HepG2 (cell line): ENCODE measurements at regions not wholly inside any gene's neighbourhood (a gene's known extent, or its start where the extent isn't known, plus 50 kb on each side); places are given as distances from the start of the nearest gene placed in this dataset.
"Not testable (repeated sequence)": the region's sequence is repeated elsewhere in the genome, so short reads cannot be mapped to it uniquely, and the experiment has no call there.

Experiments
- ATAC-seq: fragments of 200-7000 bp; cut with Tn5 transposase; 3 replicates; pipeline ENCODE4 v1.9.1; 2020; ENCODE audit warnings: mild to moderate bottlenecking, moderate library complexity
- BruUV-seq: library from RNA; stranded (reverse); fragments of 400-500 nt; replicated peaks from 2 replicates; lab custom pipeline; 2021; lab: Mats Ljungman, UMichigan
- CTCF ChIA-PET: fragments of 300-600 bp; formaldehyde crosslinking; extraction: SDS; loops from one replicate; lab custom pipeline; 2021; ENCODE audit warnings: low total read pairs, inconsistent platforms, low intra/inter-chr PET ratio; lab: Yijun Ruan, JAX
- POLR2A ChIA-PET: fragments of 350-600 bp; sonication (Branson Sonifier 250); formaldehyde crosslinking; loops from one replicate; lab custom pipeline; 2020; ENCODE audit warnings: antibody characterized with exemption, inconsistent platforms; lab: Yijun Ruan, JAX
- DNase-seq: peaks from one replicate; pipeline ENCODE4 v3.0.0-alpha.2; 2015; ENCODE audit warnings: low spot score
- FAIRE-seq: peaks from 3 replicates; lab custom pipeline; 2011; peaks lifted over from hg19 to GRCh38; lab: Jason Lieb, UNC
- H2AFZ ChIP-seq: one replicate; pipeline ENCODE4 v1.6.1; 2011; ENCODE audit warnings: low read length, inconsistent platforms
- H3K27ac ChIP-seq: fragments of 300-600 bp; 3 replicates; pipeline ENCODE4 v1.8.0; 2011; ENCODE audit warnings: mixed run types, mild to moderate bottlenecking, mixed read lengths, low read length, inconsistent platforms; ENCODE audit not compliant: insufficient read depth; ENCODE audit errors: extremely low read length
- H3K27me3 ChIP-seq, 2 experiments: fragments of 200-600 bp in 1 of 2; 2 replicates in 1 of 2; 3 replicates in 1 of 2; pipeline versions ENCODE4 v1.6.0 to v1.8.0; 2011; ENCODE audit warnings: low read length in 2 of 2, mild to moderate bottlenecking in 2 of 2, moderate library complexity in 2 of 2, inconsistent platforms in 1 of 2; ENCODE audit not compliant: insufficient read depth in 2 of 2, control insufficient read depth in 1 of 2
- H3K36me3 ChIP-seq, 2 experiments: fragments of 200-600 bp in 1 of 2; replicated peaks in 1 of 2; 2 replicates in 1 of 2; 3 replicates in 1 of 2; pipeline versions ENCODE4 v1.5.1 to v1.8.0; 2011; ENCODE audit warnings: low read length in 2 of 2, inconsistent platforms in 1 of 2; ENCODE audit not compliant: insufficient read depth in 2 of 2, control insufficient read depth in 1 of 2
- H3K4me1 ChIP-seq: 2 replicates; pipeline ENCODE4 v1.5.1; 2012; ENCODE audit warnings: low read length, inconsistent platforms; ENCODE audit not compliant: insufficient read depth
- H3K4me2 ChIP-seq: 2 replicates; pipeline ENCODE4 v1.6.0; 2011; ENCODE audit warnings: low read depth, low read length, inconsistent platforms
- H3K4me3 ChIP-seq, 3 experiments: fragments of 200-600 bp in 1 of 3; sonication (generic), shearing (Covaris generic) in 1 of 3; replicated peaks in 1 of 3; 2 replicates each; pipeline ENCODE4 v1.5.1; 2011 to 2016; ENCODE audit warnings: low read length in 3 of 3, inconsistent platforms in 2 of 3, low read depth in 2 of 3, mild to moderate bottlenecking in 2 of 3, control low read depth in 1 of 3, mixed read lengths in 1 of 3; ENCODE audit not compliant: insufficient read depth in 1 of 3
- H3K79me2 ChIP-seq: one replicate; pipeline ENCODE4 v1.6.1; 2011; ENCODE audit warnings: low read length, inconsistent platforms; ENCODE audit not compliant: insufficient read depth
- H3K9ac ChIP-seq: 2 replicates; pipeline ENCODE4 v1.6.0; 2011; ENCODE audit warnings: mild to moderate bottlenecking, low read depth, low read length, inconsistent platforms; ENCODE audit not compliant: insufficient read depth
- H3K9me3 ChIP-seq: 2 replicates; pipeline ENCODE4 v1.5.1; 2012; ENCODE audit warnings: mild to moderate bottlenecking, low read length
- H4K20me1 ChIP-seq: 2 replicates; pipeline ENCODE4 v1.6.0; 2011; ENCODE audit warnings: inconsistent platforms, mild to moderate bottlenecking, low read length, moderate library complexity; ENCODE audit not compliant: insufficient read depth
- ATAD3A ChIP-seq: sonication (generic); formaldehyde crosslinking; IDR thresholded peaks from 2 replicates; pipeline ENCODE4 v1.4.0; 2020; ENCODE audit warnings: missing genetic modification reagents
- DMTF1 ChIP-seq: sonication (generic); formaldehyde crosslinking; IDR thresholded peaks from 2 replicates; pipeline ENCODE4 v1.4.0; 2020; ENCODE audit warnings: mild to moderate bottlenecking, missing genetic modification reagents
- RNF219 ChIP-seq: sonication (generic); formaldehyde crosslinking; IDR thresholded peaks from 2 replicates; pipeline ENCODE4 v1.5.0; 2020; ENCODE audit warnings: mild to moderate bottlenecking, missing genetic modification reagents
- WGBS: methylation state at CpG from one replicate; pipeline ENCODE4 v1.1.6; 2017; ENCODE audit warnings: low lambda C conversion rate; 5-methylcytosine and 5-hydroxymethylcytosine counted together
- in situ Hi-C: cut with HindIII; loops from 2 replicates; pipeline ENCODE4 v1.10.0; 2017; ENCODE audit warnings: low pct_unique_long_range_greater_than_20kb; ENCODE audit not compliant: extremely low pct_ligation_motif_present
- intact Hi-C: fragments of 100-400 bp; cut with micrococcal nuclease; formaldehyde crosslinking; loops from one replicate; pipeline ENCODE4 v1.10.0; 2022; ENCODE audit not compliant: unreplicated experiment

GRCh38 chr4:188347339-188347738 is 208.1 kb downstream of the TRIML1 start (continued):
- no peak for TF ChIP-seq DMTF1

GRCh38 chr4:188349569-188349968 is 210.3 kb downstream of the TRIML1 start:
- H3K4me2 ChIP-seq, H3K4me1 ChIP-seq, intact Hi-C loops, H3K9ac ChIP-seq, in situ Hi-C loops, POLR2A ChIA-PET, H3K9me3 ChIP-seq, DNase-seq, H3K27me3 ChIP-seq, FAIRE-seq, BruUV-seq, H3K4me3 ChIP-seq, H3K36me3 ChIP-seq, CTCF ChIA-PET, H3K27ac ChIP-seq, H3K79me2 ChIP-seq, H2AFZ ChIP-seq, ATAC-seq, H4K20me1 ChIP-seq: not testable (repeated sequence)
- 40% methylated on average over 2 of the region's 10 CpGs for WGBS

- Histone ChIP-seq H3K27me3 (peaks cover 1 to 9% of the 10 kb centered on the region in 2 experiments; a peak in 2 of 5 replicates), H3K4me3 (no peak overlapping the region), H2AFZ (no peak overlapping the region), H3K79me2 (no peaks in the 10 kb centered on the region), H3K9ac (no peak overlapping the region), H4K20me1 (no peaks in the 10 kb centered on the region), H3K4me2 (no peak overlapping the region), H3K9me3 (no peaks in the 10 kb centered on the region), H3K27ac (no peak overlapping the region), H3K4me1 (no peaks in the 10 kb centered on the region), H3K36me3 (no peaks in the 10 kb centered on the region)
- intact Hi-C loops (no loop called here), in situ Hi-C loops (no loop called here)
- CTCF ChIA-PET, result no interaction called here
- 0% methylated on average over 1 of the region's 1 CpG for WGBS
- no peak for FAIRE-seq
- POLR2A ChIA-PET, result no interaction called here
- TF ChIP-seq ATAD3A (CRISPR knock-in tag) (no peak), RNF219 (CRISPR knock-in tag) (no peak)
- ATAC-seq, result no peak
- DNase-seq, result no peak
- no TSS peak for BruUV-seq
Observed at GRCh38 chr4:188363196-188363595, 224.0 kb downstream of the TRIML1 start.
